ENCODE measurements at regions not wholly inside any gene's neighbourhood (a gene's known extent, or its start where the extent isn't known, plus 50 kb on each side); places are given as distances from the start of the nearest gene placed in this dataset.

DNA sequence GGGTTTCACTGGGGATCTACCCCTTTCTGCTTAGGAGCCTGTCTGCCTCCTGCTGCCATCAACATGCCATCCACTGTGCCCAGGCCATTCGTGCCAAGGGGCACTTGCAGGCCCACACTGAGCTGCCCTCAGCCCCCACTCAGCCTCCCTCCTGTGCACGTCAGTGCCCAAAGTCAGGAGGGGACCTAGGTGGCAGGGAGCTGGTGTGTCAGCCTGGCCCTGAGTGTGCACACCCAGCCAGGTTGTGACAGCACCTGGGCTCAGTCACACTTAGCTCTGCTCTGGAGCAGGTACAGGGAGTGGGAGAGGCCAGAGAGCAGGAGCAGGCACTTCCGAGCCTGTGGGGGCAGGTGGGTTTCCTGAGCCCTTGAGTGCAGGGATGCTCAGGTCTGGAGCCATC, 63.6 kb upstream of the SYNCRIP start:
- TF ChIP-seq CTCF (IDR thresholded peaks at IDR 0.05; ENCODE audit: insufficient read depth, low read depth, low read length, missing control alignments), result no peak
- DNase-seq (ENCODE audit: low read depth), result no peak
- H3K4me3 ChIP-seq (ENCODE audit: low read length), result no peak overlapping the region

DNA sequence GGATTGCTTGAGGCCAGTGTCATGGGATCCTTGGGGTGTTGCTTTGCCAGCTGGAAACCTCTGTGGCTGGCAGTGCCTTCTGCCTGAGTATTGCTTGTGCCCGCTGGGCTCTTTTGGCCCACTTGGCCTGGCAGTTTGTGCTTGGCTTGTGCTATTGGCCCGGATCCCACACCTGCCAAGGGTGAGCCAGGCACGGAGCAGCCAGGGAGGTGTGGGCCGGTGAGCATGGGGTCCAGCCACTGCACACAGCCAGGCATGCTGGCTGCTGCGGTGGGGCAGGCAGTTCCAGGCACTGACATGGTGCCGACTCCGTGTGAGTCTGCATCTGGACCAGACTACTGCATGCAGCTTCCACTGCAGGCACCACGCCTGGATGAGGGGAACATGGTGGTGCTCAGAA, 62.5 kb upstream of the SYNCRIP start:
- no peak overlapping the region for H3K4me3 ChIP-seq (ENCODE audit: low read length)
- no peak for TF ChIP-seq CTCF (IDR thresholded peaks at IDR 0.05; ENCODE audit: insufficient read depth, low read depth, low read length, missing control alignments)
- DNase-seq (ENCODE audit: low read depth), result no peak

- peak; percentile 37 for DNase-seq (ENCODE audit: low read depth)
- no peak overlapping the region for H3K4me3 ChIP-seq (ENCODE audit: low read length)
- TF ChIP-seq CTCF (IDR thresholded peaks at IDR 0.05; ENCODE audit: insufficient read depth, low read depth, low read length, missing control alignments), result no peak
Measured at GRCh38 chr6:85703406-85703805, 60.7 kb upstream of the SYNCRIP start.

Data from epithelial cell of esophagus (primary cell).